T-helper 17 cell (primary cell): ENCODE measurements at regions not wholly inside any gene's neighbourhood (a gene's known extent, or its start where the extent isn't known, plus 50 kb on each side); places are given as distances from the start of the nearest gene placed in this dataset.
"Not testable (repeated sequence)": the region's sequence is repeated elsewhere in the genome, so short reads cannot be mapped to it uniquely, and the experiment has no call there.

Experiments used
- ATAC-seq: fragments of 150-1000 bp; cut with Tn5 transposase; 2 replicates; pipeline ENCODE4 v1.10.0; 2021; ENCODE audit warnings: mild to moderate bottlenecking, moderate library complexity
- DNase-seq, 3 donors: peaks; one replicate each; pipeline versions ENCODE4 v3.0.0 to v3.0.0-alpha.2; 2020 to 2021
- H3K9me3 ChIP-seq: one replicate; pipeline ENCODE4 v1.7.0; 2013; ENCODE audit warnings: low read length, mild to moderate bottlenecking; ENCODE audit not compliant: control insufficient read depth, poor library complexity, severe bottlenecking
- H3K27ac Mint-ChIP-seq: one replicate; pipeline ENCODE4 v1.8.0; 2022; ENCODE audit warnings: mild to moderate bottlenecking, moderate library complexity, mixed read lengths
- H3K27me3 Mint-ChIP-seq: one replicate; pipeline ENCODE4 v1.8.0; 2022; ENCODE audit warnings: mixed read lengths
- H3K36me3 Mint-ChIP-seq: one replicate; pipeline ENCODE4 v1.8.0; 2022; ENCODE audit warnings: low read depth, mixed read lengths
- H3K4me1 Mint-ChIP-seq: one replicate; pipeline ENCODE4 v1.8.0; 2022; ENCODE audit warnings: mild to moderate bottlenecking, mixed read lengths
- H3K4me3 Mint-ChIP-seq: one replicate; pipeline ENCODE4 v1.8.0; 2022; ENCODE audit warnings: mild to moderate bottlenecking, moderate library complexity, mixed read lengths

- no peaks in the 10 kb centered on the region for H3K27me3 Mint-ChIP-seq
- no peak overlapping the region for H3K4me3 Mint-ChIP-seq
- H3K9me3 ChIP-seq = no peaks in the 10 kb centered on the region
- H3K36me3 Mint-ChIP-seq = no peaks in the 10 kb centered on the region
- ATAC-seq (no peak), DNase-seq (no peak)
- H3K4me1 Mint-ChIP-seq = no peaks in the 10 kb centered on the region
- no peak overlapping the region for H3K27ac Mint-ChIP-seq
These were observed 373.1 kb upstream of the WWC1 start for GRCh38 chr5:167918184-167918812.

- Mint-ChIP-seq H3K27me3 (no peaks in the 10 kb centered on the region), H3K36me3 (no peaks in the 10 kb centered on the region), H3K4me3 (no peak overlapping the region), H3K27ac (no peak overlapping the region), H3K4me1 (no peaks in the 10 kb centered on the region)
- H3K9me3 ChIP-seq = no peaks in the 10 kb centered on the region
- no peak for DNase-seq
- ATAC-seq = no peak
These were observed 372.5 kb upstream of the WWC1 start for GRCh38 chr5:167918813-167919483.

GRCh38 chr5:167920589-167920988 is 370.9 kb upstream of the WWC1 start:
- no peaks in the 10 kb centered on the region for H3K27me3 Mint-ChIP-seq
- no peaks in the 10 kb centered on the region for H3K4me1 Mint-ChIP-seq
- DNase-seq = no peak
- H3K36me3 Mint-ChIP-seq = no peaks in the 10 kb centered on the region
- no peak overlapping the region for H3K27ac Mint-ChIP-seq
- no peak overlapping the region for H3K4me3 Mint-ChIP-seq
- no peaks in the 10 kb centered on the region for H3K9me3 ChIP-seq
- no peak for ATAC-seq

- H3K9me3 ChIP-seq = no peaks in the 10 kb centered on the region
- DNase-seq (no peak), ATAC-seq (no peak)
- H3K27ac Mint-ChIP-seq = no peak overlapping the region
- no peaks in the 10 kb centered on the region for H3K4me1 Mint-ChIP-seq
- H3K4me3 Mint-ChIP-seq = no peak overlapping the region
- no peaks in the 10 kb centered on the region for H3K27me3 Mint-ChIP-seq
- no peaks in the 10 kb centered on the region for H3K36me3 Mint-ChIP-seq
These were observed 369.6 kb upstream of the WWC1 start for GRCh38 chr5:167921796-167922195.

GRCh38 chr5:167923396-167923795 is 368.0 kb upstream of the WWC1 start:
- Mint-ChIP-seq H3K4me3 (no peak overlapping the region), H3K27me3 (no peaks in the 10 kb centered on the region), H3K27ac (no peak overlapping the region), H3K4me1 (no peaks in the 10 kb centered on the region), H3K36me3 (no peaks in the 10 kb centered on the region)
- no peaks in the 10 kb centered on the region for H3K9me3 ChIP-seq
- ATAC-seq = no peak
- DNase-seq = no peak

- no peak for ATAC-seq
- no peaks in the 10 kb centered on the region for H3K27me3 Mint-ChIP-seq
- no peaks in the 10 kb centered on the region for H3K36me3 Mint-ChIP-seq
- no peaks in the 10 kb centered on the region for H3K4me1 Mint-ChIP-seq
- H3K9me3 ChIP-seq = no peaks in the 10 kb centered on the region
- H3K4me3 Mint-ChIP-seq = no peak overlapping the region
- DNase-seq = no peak
- H3K27ac Mint-ChIP-seq = no peak overlapping the region
These were observed 361.6 kb upstream of the WWC1 start for GRCh38 chr5:167929841-167930240.

GRCh38 chr5:167934551-167934971 is 356.9 kb upstream of the WWC1 start:
- no peaks in the 10 kb centered on the region for H3K9me3 ChIP-seq
- Mint-ChIP-seq H3K4me3 (no peak overlapping the region), H3K4me1 (no peaks in the 10 kb centered on the region), H3K27ac (no peak overlapping the region), H3K27me3 (no peaks in the 10 kb centered on the region), H3K36me3 (no peaks in the 10 kb centered on the region)
- no peak for DNase-seq
- ATAC-seq = no peak

GRCh38 chr5:167936022-167936421 is 355.4 kb upstream of the WWC1 start:
- ATAC-seq = no peak
- Mint-ChIP-seq H3K27me3 (no peaks in the 10 kb centered on the region), H3K4me3 (no peak overlapping the region), H3K4me1 (no peaks in the 10 kb centered on the region), H3K27ac (no peak overlapping the region), H3K36me3 (no peaks in the 10 kb centered on the region)
- no peaks in the 10 kb centered on the region for H3K9me3 ChIP-seq
- DNase-seq = no peak

GRCh38 chr5:167936944-167937634 is 354.4 kb upstream of the WWC1 start:
- ATAC-seq (no peak), DNase-seq (no peak)
- H3K9me3 ChIP-seq = no peaks in the 10 kb centered on the region
- Mint-ChIP-seq H3K4me1 (no peaks in the 10 kb centered on the region), H3K27me3 (no peaks in the 10 kb centered on the region), H3K4me3 (no peak overlapping the region), H3K27ac (no peak overlapping the region), H3K36me3 (no peaks in the 10 kb centered on the region)

GRCh38 chr5:167937635-167937998 is 353.8 kb upstream of the WWC1 start:
- H3K36me3 Mint-ChIP-seq = no peaks in the 10 kb centered on the region
- no peaks in the 10 kb centered on the region for H3K9me3 ChIP-seq
- ATAC-seq = no peak
- no peak for DNase-seq
- no peak overlapping the region for H3K4me3 Mint-ChIP-seq
- no peak overlapping the region for H3K27ac Mint-ChIP-seq
- H3K27me3 Mint-ChIP-seq = no peaks in the 10 kb centered on the region
- no peaks in the 10 kb centered on the region for H3K4me1 Mint-ChIP-seq

GRCh38 chr5:167939686-167940085 is 351.8 kb upstream of the WWC1 start:
- DNase-seq = no peak
- H3K4me1 Mint-ChIP-seq = no peaks in the 10 kb centered on the region

GRCh38 chr5:167940911-167941310 is 350.5 kb upstream of the WWC1 start:
- Mint-ChIP-seq H3K4me1 (no peaks in the 10 kb centered on the region), H3K4me3 (no peak overlapping the region), H3K27me3 (no peaks in the 10 kb centered on the region), H3K36me3 (no peaks in the 10 kb centered on the region), H3K27ac (no peak overlapping the region)
- ATAC-seq (no peak), DNase-seq (no peak)
- no peaks in the 10 kb centered on the region for H3K9me3 ChIP-seq

More at GRCh38 chr5:167939686-167940085, 351.8 kb upstream of the WWC1 start:
- no peak for ATAC-seq
- Mint-ChIP-seq H3K4me3 (no peak overlapping the region), H3K36me3 (no peaks in the 10 kb centered on the region), H3K27me3 (no peaks in the 10 kb centered on the region), H3K27ac (no peak overlapping the region)
- H3K9me3 ChIP-seq = no peaks in the 10 kb centered on the region

- not testable (repeated sequence) for H3K27me3 Mint-ChIP-seq, DNase-seq, H3K9me3 ChIP-seq, H3K4me3 Mint-ChIP-seq, H3K4me1 Mint-ChIP-seq, H3K27ac Mint-ChIP-seq, H3K36me3 Mint-ChIP-seq, ATAC-seq
These were observed 349.9 kb upstream of the WWC1 start for GRCh38 chr5:167941556-167941955.

- no peaks in the 10 kb centered on the region for H3K36me3 Mint-ChIP-seq
- DNase-seq (no peak), ATAC-seq (no peak)
- no peaks in the 10 kb centered on the region for H3K27me3 Mint-ChIP-seq
- H3K4me3 Mint-ChIP-seq = no peak overlapping the region
- H3K4me1 Mint-ChIP-seq = no peaks in the 10 kb centered on the region
- no peak overlapping the region for H3K27ac Mint-ChIP-seq
- H3K9me3 ChIP-seq = no peaks in the 10 kb centered on the region
These were observed 348.1 kb upstream of the WWC1 start for GRCh38 chr5:167943343-167943742.
